ENCODE measurements at regions not wholly inside any gene's neighbourhood (a gene's known extent, or its start where the extent isn't known, plus 50 kb on each side); places are given as distances from the start of the nearest gene placed in this dataset.

DNA sequence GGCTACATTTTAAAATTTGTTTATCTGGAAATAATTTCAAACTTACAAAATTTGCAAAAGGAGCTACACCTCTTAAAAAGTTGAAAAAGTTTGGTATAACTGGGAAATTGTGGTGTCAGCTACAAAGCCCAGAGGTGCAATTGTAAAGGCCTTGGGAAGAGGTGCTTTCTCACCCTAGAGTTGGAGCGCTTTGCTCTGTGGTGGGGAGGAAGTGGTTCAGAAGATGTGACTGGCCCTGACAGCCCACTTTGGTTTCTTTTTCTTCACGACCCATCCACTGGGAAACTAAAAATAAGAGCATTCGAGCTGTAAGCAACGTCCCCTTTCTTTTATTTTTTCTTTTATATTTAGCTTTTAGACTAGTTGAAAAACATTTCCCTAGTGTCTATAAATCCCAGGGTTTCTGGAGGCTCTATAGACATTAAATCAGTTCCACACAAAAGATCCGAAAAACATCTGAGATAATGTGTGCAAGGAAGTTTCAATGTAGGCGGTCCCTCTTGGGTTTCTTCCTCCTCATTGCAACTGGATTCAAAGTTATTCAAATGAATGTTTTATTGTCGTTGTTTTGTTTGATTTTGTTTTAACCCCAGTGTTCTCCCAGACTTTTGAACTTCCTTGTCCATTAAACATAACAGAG is 397.8 kb downstream of the KIF16B start:
- DNase-seq (ENCODE audit: low read depth): no peak

DNA sequence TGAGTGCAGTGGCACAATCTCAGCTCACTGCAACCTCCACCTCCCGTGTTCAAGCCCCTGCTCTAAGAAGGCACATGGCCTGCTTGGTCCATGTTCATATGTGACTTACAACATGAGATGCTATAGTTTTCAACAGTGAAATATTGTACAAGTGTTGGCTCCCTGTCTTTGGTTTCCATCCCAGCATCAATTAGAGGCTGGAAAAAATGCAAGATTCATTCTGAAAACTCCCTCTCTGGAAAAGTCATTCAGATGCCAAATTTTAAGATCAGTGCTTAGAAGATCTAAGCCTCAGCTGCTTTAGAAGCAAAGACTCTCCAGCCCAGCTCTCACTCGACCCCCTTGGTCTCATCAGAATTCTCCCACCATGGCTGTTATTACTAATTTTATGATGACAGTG is 398.9 kb downstream of the KIF16B start:
- no peak for DNase-seq (ENCODE audit: low read depth)

DNA sequence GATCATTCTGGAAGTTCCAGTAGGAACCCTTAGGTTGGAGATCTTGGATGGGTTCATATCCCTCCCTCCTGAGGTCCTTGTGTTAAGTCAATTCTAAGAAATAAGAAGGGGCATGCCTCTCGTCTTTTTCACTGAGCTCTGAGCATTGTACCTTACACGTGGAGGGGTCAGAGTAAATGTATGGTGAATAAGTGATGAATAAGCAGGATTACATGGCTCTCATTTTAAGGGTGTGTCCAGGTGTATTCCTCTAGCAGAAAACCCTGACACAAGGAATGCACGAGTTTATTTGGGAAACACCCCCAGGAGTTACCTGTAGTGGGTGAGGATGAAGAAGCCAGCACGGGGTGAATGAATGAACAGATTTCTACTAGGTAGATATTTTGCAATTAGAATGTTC is 400.2 kb downstream of the KIF16B start:
- DNase-seq (ENCODE audit: low read depth): no peak

DNA sequence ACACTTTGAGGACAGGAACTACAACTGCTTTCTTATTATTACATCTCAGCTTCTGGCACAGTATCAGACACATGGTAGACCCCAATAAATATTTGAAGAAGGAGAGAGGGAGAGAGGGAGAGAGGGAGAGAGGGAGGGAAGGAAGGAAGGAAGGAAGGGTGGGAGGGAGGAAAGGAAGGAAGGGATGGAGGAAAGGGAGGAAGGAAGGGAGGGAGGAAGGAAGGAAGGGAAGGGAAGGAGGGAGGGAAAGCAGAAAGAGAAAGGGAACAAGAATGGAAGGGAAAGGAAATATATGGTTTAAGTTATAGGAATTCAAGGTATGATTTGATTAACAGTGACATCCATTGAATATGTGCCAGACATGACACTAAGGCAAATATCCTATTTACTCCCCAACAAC is 402.1 kb downstream of the KIF16B start:
- no peak for DNase-seq (ENCODE audit: low read depth)

DNA sequence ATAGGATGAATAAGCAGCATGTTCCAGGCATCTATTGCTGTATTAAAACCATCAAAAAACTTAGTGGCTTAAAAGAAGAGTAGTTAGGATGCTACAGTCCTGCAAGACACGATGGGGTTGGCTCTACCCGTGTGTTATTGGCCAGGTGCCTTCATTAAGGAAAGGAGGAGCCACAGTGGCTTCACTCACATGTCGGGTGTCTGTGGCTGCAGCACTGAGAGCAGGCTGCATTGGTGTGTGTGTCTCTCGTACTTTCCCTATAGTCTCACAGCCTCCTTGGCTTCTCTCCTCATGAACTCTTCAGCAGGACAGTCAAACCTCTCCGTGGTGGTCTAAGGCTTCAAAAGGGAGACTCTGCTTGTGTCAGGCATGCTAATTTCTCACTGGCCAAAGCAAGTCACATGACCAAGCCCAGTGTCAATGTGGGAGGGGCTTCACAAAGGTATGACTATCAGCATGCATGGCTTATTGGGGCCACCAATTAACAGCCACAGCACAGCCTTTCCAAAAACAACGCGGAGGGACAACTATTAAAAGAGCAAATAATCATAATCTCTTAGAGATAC is 402.8 kb downstream of the KIF16B start:
- no peak for DNase-seq (ENCODE audit: low read depth)

DNA sequence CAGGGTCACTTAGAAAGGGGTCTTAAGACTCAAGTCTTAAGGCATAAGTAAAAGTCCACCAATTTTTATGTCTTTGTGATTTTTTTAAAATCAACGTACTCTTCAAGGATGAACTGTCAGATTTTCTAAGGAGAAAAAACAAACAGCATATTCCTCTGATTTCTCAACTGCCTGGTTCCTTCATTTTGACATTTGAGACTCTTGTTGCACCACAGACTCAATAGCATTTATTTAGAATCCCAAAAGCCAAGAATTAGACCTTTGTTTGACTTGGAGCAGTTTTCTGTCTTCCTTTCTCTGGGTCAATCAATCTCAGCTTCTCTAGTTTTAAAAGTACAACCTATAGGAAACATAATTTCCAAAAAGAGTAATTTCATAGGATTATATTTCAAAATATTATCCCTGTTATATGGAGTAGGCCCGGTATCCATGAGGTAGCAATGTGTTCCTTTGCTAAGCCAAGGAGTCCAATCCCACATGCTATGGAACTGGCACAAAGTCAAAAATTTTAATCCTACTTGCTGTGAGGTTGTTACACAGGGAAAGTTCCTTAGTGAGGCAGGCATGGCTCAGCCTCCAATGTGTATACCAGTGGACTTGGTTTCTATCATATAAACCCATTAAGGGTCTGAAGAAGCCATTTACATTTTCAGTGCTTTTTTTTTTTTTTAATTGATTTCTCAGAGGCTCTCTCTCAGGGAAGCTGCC is 405.7 kb downstream of the KIF16B start:
- peak; percentile 1 for DNase-seq (ENCODE audit: low read depth)

DNA sequence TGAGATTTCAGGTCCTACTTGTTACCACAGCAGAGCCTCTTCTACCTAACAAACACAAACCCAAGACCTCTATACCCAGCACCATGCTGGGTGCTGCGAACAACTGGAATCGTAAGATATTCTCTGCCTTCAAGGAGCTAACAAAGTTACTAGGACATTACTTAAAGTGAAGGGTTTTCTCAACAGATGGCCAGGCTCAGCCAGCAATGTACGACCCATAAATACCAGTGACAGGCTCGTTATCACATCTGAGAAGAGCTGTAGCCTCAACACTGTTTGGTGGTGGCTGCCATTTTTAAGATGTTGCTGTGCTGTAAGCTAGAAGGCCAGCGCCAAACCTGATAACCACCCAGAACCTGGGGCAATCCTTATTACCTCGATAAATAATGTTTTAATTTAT is 406.5 kb downstream of the KIF16B start:
- no peak for DNase-seq (ENCODE audit: low read depth)

DNA sequence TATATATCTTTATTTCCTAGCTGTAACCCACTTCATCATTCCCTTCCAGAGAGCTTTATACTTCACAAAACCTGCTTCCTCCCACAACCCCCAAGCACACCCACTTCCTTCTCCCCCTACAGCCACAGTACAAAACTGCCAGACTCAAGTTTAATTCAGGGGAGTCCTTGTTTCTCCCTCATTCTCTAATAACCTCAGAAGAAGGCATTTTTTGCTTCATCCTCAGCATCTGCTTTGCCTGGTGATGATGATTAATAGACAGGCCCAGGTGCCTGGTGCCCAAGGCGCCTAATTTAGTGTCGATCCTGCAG is 414.3 kb downstream of the KIF16B start:
- DNase-seq (ENCODE audit: low read depth): no peak

DNA sequence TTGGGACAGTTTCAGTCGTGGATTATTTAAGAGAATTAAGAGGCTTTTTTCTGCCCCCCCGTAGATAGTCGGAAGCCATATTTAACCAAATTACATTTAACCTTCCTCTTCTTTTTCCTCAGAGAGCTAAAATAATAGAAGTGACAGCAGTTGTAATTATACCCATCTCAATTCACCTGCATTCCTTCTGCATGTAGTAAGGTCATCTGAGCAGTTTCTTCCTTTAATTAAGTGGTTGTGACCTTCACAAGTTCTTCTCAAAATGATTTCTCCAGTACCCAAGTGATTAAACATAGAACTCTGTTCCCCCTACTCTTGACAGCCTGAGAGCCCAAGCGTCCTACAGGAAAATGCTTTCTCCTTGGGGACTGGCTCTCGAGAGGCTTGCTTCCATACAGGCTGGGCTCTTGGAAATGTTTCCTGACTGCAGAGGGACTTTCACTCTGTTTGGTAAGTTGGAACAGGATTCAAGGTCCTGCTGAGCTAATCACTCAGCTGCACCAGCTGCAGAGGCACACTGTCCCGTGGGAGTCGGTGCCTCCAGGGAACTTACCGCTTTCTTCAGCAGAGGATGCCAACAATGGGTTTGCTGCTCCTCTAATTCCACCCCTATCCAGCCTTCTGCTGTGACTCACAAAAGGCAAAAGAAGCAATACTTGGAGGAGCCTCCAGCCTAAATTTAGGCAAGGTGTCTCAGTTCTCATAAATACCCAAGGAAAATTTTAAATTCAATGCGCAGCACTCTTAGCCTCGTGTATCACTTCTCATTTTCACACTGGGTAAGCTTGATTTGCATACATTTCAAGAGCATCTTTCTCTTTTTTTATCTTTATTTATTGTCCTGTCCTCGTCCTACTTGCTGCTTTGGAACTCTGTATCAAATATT is 414.9 kb downstream of the KIF16B start:
- DNase-seq (ENCODE audit: low read depth): no peak

DNA sequence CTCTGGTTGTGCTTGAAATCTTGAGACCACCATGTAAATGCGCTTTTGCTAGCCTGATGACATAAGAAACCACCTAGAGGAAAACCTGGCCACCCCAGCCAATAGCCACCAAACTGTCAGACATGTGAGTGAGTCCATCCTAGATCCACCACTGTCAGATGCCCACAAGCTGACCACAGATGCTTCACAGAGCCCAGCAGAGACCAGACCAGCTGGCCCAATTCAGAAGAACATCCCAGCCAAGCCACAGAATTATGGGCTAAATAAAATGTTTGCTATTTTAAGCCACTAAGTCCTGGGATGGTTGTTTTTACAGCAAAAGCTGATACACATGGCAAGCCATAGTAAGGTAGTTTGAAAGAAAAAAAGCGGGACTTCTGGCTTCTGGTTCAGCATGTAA is 425.3 kb downstream of the KIF16B start:
- no peak for DNase-seq (ENCODE audit: low read depth)

DNA sequence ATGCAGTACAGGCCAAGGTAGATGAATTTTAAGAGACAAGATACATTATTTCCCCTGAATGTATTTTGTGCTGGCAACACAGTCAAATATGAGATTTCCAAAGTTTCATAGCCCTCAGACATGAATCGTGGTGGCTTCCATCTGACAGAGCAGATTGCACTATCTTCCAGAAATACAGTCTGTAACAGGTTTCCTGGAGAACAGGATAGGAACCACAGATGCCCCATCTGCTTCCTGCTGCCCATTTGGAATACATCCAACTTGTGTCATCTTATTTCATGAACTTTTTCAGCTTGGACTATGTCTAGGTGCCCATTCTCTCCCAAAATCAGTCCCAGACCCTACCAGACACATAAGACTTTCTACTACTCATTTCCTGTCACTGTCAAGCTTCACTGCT is 426.0 kb downstream of the KIF16B start:
- no peak for DNase-seq (ENCODE audit: low read depth)

DNA sequence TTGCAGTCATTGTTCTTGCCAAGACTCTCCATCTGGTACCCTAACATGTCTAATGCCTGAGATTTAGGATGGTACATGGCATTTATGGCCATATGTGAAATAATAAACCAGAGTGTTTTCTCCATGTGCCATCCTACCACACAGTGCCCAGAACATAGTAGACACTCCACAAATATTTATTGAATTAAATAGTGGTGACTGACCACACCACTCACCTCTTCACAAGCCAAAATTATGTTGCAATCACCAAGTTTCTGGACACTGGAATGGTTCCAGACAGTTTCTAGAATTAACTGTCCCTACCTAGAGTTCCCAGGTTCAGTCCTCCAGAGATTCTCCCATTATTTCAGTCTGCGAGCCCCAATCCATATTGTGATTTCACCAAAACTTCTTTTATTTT is 427.3 kb downstream of the KIF16B start:
- no peak for DNase-seq (ENCODE audit: low read depth)

DNA sequence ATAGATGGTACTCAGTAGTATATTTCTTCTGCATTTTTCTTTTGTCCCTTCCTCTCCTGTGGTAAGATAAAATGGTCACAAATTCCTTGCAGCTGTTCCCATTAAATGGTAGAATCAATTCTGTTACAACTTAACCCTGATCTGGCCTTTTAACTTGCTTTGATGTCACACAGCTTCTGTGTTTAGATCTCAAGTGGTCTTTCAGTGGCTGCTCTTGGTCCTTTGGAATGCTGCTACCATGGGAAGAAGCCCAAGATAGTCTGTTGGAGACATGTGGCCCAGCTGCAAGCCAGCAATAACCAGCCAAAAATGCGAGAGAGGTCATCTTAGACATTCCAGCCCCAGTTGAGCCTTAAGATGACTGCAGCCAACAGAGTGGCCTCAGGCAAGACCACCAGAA is 429.7 kb downstream of the KIF16B start:
- no peak for DNase-seq (ENCODE audit: low read depth)

DNA sequence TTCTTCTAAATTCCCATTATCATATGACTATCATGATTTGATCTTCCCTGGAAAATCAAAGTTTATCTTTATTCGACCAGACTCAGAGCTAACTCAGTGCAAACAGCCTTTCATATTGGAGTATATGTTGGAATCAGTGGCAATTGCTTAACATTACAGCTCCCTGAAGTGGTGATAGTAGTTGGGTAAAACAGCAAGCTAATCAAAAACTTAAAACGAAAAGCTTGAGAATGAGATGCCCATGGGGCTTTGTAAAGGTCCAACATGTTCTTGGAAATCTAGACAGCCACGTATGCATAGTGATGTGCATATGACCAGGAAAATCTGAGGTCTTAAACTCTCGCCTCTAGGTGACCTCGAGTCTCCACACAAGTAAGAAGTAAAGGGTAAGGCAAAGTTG is 437.6 kb downstream of the KIF16B start:
- no peak for DNase-seq (ENCODE audit: low read depth)

DNA sequence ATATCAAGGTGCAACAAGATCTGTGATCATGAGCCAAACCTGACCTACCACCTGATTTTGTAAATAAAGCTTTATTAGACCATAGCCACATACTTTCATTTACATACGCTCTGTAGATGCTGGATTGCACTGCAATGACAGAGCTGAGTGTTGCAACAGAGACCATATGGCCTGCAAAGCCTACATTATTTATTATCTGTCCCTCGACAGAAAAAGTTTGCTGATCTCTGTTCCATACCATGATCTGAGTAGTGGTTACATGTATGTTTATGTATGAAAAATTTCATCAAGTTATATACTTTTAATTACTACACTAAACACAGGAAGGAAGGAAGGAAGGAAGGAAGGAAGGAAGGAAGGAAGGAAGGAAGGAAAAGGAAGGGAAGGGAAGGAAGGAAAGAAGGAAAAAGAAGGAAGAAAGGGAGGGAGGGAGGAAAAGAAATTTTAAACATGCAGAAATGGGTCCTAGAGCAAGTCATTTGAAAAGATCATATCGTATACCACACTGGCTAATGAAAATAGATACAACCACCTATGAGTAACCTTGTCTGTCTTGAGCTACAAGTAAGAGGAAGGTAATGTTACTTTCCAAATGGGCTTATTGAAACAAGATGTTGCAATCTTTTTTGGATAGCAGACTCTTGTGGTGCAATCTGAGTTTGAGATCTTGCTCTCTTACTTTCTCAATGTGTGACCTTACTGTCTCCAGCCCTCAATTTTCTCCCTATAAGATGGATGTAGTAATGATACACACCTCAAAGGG is 441.0 kb downstream of the KIF16B start:
- DNase-seq (ENCODE audit: low read depth): no peak

DNA sequence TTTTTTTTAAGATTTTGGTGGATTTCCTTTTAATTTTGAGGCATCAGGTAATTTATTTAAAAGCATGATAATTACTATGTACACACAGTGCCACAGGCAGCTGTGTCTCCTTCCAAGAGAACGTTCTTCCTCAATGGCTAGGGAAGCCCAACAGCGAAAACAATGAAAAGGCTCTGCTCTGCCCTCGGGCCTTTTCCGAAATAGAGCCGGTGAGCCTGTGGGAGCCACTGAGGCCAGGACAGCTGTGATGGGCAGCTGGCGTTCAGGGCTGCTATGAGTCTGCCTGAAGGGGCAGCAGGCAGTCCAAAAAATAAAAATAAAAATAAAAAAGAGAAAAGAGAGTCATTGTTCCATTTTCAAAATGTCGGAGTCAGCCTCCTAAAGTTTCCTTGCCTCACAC is 443.8 kb downstream of the KIF16B start:
- no peak for DNase-seq (ENCODE audit: low read depth)

DNA sequence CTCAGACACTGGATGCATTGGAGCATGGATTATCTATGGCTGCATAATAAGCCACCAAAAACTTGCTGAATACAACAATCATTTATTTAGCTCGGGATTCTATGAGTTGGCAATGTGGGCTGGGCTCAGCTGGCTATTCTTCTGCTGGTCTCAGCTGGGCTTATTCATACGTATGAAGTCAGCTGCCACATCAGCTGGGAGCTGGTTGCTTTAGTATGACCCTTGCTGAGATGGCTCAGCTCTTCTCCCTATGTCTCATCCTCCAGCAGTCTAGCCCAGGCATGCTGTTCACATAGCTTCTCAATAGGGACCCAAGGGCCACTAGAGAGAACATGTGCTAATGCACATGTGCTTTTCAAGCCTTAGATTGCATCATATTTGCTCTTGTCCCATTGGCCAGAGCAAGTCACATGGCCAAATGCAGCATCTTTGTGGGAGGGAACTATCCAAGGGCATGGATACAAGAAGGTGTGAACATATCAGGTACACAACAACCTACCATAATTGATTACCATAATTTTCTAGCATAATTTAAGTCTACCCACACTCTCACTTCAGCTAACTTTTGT is 444.6 kb downstream of the KIF16B start:
- no peak for DNase-seq (ENCODE audit: low read depth)

DNA sequence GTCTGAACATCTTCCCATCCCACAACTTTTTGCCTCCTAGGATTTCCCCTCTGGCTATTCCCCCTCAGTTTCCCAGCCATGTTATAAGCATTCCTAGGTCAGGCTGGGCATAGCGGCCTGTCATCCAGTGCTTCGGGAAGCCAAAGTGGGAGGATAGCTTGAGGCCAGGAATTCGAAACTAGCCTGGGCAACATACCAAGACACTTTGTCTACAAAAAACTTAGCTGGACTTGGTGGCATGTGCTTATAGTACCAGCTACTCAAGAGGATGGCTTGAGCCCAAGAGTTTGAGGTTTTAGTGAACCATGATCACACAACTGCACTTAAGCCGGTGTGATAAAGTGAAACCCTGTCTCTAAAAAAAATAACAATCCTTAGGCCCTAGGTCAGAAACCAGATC is 447.4 kb downstream of the KIF16B start:
- no peak for DNase-seq (ENCODE audit: low read depth)

DNA sequence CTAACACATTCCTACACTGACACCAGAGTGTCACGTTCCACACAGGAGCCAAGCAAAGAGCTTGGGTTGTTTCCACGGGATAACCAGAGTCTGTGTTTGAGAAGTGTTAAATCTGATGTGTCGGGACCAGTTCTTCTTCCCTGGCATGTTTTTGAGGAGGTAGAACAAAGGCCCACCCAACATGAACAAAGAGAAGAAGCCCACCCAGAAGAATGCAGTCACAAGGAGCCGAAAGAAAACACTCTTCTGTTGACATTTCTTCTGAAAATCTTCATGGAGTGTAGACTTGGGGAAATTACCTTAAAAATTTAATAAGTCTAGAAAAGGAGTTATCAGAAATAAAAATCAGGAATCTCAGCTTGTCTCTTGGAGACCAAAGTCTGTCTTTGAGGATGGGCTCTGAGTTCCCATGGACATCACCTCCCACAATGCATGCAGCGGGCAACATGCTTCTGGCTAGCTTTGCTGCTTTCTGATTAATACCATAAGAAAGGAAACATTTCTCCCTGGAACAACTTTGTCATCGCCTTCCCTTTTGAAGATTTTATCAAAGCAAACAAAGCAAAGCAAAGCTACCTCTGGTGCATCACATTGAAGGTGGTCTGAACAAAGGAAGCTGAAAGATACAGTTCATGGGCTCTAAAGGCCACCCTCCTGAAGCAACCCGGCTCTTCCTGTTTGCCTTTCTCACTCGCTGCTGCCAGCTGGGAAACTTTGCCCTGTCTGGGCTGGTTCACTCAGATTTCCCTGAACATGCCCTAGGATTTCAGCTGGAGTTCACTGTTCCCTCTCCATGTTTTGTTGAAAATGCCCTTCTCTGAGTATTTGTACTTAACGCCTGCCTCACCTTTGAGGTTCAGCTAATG is 448.1 kb downstream of the KIF16B start:
- DNase-seq (ENCODE audit: low read depth): no peak

DNA sequence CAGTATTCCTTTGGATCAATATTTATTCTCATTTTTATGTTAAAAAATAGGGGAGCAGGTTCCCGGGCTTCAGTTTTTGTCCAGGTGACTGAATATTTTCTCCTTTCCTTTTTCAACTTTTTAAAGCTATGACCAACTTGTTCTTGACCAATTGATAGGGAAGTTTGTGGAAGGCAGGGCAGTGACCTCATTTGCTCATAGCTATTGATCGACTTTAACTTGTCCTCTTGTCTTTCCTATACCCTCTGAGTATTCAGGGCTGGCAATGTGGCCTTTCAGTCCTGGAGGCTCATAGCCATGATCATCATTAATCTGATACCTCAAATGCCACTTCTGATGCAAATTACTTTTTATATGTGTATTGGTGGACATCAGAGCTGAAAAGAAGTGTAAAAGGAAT is 448.8 kb downstream of the KIF16B start:
- DNase-seq (ENCODE audit: low read depth): no peak

DNA sequence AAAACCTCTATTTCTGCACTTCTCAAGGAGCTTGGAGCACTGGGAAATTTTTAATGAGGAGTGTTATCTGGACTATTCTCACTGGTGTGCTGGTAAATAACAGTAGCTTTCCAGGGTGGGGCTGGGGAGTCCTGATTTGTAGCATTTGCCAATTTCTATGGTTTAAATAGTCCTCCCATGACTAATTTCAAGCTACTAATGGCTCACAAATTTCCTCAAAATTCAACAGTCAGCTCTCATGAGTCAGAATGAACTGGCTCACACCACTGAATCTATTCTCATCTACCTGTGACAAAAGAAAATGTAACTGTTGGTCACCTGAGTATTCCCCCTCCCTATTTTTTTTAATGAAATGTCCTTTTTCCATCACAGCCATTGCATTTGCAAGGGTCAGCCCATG is 449.6 kb downstream of the KIF16B start:
- no peak for DNase-seq (ENCODE audit: low read depth)
